NCI-H2171 treated with DMSO at 0.1 percent for 48 hours (cell line): ENCODE measurements at regions not wholly inside any gene's neighbourhood (a gene's known extent, or its start where the extent isn't known, plus 50 kb on each side); places are given as distances from the start of the nearest gene placed in this dataset.
"Not testable (repeated sequence)": the region's sequence is repeated elsewhere in the genome, so short reads cannot be mapped to it uniquely, and the experiment has no call there.

Experiments used
- DNase-seq: peaks from one replicate; lab custom pipeline; 2025; lab: John Stamatoyannopoulos, UW

DNA sequence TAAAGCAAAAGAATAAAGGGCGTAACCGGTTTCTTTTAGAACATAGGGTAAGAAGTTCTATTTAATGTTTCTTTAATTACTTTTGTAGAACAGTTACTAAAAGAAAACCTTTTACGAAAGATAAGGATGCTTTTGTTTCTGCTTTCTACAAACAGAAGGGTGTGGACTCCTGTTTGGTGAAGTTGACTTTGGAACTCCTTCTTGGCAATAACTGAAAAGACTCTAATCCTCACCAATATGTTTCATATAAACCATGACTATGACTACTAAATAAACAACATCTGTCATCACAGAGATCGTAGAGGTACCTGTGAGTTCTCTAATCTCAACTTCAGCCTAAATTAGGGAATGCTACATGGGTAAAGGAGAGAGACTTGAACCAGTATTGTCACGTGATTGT, 210.8 kb upstream of the FLRT2 start:
- DNase-seq = peak; percentile 13

DNA sequence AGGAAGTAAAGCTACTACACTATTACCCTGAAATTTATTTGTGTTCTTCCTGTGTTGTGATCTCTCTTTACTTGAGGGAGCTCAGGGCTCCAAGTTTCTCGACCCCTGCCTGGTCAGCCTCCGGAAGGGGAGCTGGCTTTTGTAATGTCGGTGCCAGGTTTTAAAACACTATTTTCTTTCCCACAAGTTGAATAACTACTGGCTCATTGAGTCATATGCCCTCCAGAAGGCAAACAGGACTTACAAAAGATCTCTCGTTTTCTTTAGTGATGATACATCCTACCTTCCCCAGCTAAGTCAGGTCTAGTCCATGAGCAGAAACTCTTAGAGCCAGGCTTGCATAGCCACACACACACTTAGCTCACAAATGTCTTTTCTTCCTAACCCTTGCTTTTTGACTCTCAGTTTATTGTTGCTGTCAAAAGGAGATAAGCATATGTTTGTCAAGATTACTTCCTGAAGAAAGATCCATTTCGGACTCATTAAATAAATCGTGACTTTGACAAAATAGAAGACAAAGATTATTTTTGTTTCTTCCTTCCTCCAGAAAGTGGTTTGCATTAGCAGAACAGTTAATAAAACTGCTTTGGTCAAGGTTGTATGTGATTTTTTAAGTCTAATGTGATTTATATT, 209.8 kb upstream of the FLRT2 start:
- DNase-seq = no peak

DNA sequence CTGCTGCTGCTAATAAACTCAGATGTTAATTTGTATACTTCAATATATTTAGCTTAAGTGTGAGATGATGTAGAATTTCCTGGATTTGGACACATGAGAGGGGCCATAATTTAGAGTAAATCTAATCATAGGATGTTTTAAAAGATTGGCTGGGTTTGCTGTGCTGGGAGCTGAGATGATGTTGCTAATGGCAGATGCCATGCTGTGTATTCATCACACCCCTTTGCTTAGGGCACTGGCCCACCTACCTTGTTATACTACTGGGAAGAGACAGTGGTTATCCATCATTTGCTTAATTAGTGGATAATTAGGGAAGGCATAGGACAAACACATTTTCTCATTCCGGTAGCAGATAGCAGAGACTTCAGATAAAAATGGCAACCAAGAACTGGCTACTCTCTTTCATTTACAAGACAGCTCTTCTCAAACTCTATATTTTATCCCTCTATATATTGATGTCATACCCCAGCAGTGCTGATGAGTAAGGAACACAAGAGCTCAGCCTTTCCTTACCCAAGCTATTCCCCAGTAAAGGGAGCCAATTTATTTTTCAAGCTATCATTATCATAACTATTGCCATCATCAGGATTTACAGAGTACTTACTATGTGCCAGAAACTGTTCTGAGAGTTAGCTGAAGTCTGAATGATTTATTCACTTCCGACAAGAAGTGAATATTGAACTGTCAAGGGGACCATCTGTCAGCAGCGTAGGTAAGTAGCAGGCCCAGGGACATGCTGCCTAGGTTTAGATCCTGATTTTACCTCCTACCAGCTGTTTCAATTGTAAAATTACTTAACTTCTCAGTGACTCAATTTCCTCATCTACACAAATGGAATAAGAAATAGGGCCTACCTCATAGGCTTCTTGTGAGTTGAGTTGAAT, 204.6 kb upstream of the FLRT2 start:
- DNase-seq = peak; percentile 83

DNA sequence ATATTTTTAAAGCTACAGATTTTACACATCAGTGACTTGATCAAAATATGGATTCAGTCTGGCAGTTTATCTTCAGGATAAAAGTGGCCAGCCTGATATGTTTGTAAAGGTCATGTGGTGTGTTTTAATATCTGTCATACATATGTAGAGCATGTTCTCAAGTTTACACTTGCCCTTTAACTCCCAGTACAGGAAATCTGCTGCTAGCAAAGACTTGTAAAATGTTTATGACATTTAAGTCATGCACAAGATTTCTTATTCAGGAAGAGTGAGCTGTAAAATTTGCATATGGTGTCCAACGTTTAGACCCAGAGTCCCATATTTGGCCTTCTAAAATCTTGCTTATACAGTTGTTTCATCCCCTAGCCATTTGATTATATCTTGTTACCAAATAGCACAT, 197.5 kb upstream of the FLRT2 start:
- DNase-seq = no peak

DNA sequence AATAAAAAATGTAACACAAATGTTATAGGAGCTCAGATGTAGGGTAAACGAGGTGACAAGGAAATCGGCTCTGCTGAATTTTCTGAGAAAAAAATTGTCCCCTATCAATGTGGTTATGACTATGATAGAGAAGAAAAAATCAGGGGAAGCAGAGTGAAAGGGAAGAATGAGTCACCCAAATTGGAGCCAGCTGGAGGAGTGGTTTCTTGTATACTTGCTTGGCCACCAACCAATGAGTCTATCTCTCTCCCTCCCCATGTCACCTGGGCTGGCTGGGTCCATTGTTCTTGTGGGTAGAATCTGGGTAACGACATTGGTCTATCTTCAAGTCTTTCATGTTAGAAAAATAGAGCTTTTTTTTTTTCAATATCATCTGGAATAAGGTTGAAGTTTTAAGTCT, 196.6 kb upstream of the FLRT2 start:
- peak; percentile 29 for DNase-seq

DNA sequence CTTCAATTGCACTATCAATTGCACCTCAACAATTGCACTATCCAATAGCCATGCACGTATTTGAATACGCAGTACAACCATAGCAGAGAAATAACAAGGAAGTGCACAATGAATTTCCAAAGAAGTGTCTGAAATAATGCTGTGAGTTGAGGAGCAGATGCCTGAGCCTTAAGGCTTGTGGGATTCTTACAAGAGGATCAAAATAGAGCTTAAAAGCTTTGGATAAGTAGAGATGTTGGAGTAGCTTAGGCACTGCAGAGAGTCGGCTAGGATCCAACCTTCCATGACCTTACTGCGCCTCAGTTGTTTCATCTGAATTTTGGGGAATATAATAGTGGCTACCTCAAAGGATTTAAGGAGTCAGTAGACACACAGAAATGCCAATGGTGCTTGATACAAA, 196.1 kb upstream of the FLRT2 start:
- no peak for DNase-seq

DNA sequence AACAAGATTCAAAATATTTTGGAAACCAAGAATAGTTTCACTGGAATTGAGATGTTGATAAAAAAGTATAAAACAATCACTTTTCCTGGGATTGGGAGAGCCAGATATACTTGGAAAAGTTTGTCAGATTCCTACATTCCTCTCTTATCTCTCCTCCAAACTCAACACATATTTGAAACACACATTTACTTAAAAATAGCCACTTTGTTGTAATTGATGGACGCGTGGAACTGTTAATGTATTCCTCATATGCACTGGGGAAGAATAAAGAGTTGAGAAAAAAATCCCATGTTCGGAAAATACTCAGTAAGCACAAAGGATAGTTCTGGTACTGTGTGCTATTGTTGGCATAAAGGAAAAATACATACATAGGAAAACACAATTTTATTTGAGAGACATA, 195.6 kb upstream of the FLRT2 start:
- no peak for DNase-seq

DNA sequence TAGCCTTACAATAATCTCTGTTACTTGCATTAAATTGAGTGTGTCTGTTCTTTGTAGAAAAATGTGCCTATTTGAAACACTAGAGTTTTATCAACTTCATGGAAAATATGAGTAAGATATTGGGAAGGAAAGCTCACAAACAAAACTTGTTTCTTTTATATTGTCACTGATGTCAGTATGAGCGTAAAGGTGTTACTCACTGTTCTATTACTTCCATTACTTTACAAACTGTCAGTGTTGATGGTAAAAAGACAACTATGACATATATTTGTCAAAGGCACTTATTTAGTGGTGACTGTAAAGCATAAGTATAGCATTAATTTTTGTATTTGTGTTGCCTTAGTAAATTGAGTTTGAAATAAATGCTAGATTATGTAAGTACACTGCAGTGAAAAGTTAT, 193.7 kb upstream of the FLRT2 start:
- no peak for DNase-seq

DNA sequence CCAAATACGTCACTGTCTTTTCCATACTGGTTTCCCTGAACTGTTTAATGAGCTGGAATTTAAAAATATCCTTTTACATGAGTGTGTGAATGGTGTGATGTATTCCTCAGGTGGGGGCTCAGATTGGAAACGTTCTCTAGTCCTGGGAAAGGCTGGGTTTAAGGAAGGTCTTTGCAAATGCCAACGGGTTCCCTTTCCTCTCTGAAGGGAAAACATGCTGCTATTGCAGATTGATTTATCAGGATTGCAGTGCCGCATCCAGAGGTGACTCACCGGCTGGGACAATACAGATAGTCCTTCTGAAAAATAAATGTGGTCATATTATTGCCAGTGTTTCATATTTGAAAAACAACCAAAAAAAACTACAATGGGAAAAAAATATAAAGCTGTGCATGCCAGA, 193.1 kb upstream of the FLRT2 start:
- no peak for DNase-seq

DNA sequence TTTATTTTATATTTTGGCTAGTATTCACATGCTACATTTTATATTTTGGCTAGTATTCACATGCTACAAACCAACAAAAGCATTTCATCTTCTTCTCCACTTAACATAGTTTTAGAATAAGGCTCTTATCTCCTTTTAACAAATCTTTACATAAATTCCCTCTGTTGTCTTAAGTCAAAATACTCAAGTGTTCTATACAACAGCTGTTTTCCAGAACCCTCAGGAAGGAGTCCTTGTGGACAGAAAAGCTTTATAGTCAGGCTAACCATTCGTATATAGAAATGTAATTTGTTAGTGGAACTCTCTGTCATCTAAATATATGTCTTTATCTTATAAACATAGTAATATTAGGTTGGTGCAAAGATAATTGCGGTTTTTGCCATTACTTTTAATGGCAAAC, 191.0 kb upstream of the FLRT2 start:
- no peak for DNase-seq

DNA sequence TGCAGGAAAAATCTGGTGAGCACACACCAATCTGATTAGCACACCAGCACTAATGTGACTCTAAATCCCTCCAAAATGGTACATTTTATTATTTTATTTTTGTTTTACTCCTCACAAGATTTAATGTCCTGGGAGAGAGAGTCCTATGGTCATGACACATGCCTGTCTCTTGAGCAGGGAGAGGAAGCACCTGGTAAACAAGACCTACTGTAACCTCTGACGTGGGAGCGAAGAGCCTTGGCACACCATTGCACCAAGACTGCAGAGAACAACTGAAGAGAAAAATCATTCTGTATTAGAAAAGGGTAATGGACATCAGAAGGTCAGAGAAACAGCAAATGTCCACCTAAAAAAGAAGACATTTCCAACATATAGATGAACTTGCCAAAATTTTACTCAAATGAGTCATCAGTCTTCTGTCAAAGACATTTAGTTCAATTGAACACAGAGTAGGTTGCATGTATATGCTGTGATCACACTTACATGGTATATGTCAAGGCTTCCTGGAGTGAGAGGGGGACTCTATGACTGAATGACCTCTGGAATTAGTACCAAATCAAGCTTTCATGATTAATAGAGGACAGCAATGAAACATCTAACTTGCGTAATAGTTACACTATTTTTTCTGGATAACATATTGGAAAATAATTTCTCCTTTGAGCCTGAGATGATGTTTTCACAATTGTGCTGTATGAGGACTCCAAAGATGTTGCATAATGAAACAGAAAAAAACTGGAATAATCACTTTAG, 186.9 kb upstream of the FLRT2 start:
- DNase-seq = no peak

DNA sequence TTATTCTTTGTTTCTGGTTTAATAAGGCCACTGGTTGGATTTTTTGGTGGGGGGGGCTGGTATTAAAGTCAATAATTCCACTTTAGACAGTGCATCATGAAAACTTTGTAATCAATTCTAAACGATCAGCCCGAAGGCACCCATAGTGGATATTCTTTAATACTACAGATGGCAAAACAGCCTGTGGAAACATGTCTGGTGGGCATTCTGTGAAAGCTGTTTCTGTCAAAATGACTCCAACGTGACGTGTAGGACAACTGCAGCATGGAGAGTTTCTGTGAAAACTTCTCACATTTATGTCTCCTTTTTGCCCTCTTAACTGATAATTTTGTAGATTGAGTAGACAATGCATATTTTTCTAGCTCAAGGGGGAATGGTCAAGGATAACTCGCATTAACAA, 185.8 kb upstream of the FLRT2 start:
- DNase-seq = no peak

DNA sequence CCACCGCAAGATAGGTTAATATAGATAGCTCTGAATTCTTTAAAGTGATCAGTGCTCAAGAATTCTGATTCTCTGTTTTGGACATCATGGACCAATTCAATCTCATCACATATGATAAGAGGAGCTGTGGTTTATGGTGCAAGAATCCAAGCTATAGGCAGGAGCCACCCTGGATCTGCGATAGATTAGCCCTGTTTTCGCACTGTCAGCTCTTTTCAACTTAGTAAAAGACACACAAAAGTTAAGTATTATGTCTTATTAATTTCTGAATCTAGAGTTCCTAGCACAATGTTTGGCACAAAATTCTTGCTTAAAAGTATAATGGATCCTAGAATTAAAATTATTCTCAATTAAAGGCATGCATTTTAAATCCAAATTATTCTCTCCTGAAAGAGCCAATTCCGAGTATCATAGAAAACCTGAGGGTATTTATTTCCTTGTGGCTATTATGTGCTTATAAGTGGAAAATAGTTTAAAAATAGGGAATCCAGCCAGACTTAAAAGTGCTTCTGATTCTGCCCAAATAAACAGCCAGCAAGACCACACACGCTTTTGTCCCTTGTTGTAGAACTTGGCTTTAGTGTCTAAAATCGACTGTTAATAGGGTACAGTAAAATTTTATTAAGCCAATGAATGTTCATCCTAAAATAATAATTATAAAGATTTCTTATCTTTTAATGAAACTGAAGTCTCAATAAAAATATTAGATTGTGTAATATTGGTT, 184.9 kb upstream of the FLRT2 start:
- DNase-seq = no peak

DNA sequence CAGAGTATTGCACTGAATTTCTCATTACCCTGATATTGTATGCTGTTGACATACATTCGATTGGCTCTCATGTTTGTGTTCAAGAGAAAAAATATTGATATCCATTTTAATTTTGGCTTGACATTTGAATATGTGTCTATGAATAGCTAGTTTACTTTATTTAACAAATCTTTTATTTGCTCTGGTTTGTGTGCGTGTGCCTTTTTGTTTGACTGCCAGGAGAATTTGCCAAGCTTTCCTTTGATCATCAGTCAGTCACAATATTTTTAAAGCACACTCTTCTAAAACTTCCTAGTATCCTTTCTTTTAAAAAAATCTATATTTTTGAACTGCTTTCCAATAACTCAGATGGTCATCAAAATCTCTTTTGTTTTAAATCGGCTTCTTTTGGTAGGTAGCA, 179.3 kb upstream of the FLRT2 start:
- no peak for DNase-seq

DNA sequence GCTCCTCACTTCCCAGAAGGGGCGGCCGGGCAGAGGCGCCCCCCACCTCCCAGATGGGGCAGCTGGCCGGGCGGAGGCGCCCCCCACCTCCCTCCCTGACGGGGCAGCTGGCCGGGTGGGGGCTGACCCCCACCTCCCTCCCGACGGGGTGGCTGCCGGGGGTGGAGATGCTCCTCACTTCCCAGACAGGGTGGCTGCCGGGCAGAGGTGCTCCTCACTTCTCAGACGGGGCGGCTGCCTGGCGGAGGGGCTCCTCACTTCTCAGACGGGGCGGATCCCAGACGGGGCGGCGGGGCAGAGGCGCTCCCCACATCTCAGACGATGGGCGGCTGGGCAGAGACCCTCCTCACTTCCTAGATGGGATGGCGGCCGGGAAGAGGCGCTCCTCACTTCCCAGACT, 177.4 kb upstream of the FLRT2 start:
- not testable (repeated sequence) for DNase-seq

DNA sequence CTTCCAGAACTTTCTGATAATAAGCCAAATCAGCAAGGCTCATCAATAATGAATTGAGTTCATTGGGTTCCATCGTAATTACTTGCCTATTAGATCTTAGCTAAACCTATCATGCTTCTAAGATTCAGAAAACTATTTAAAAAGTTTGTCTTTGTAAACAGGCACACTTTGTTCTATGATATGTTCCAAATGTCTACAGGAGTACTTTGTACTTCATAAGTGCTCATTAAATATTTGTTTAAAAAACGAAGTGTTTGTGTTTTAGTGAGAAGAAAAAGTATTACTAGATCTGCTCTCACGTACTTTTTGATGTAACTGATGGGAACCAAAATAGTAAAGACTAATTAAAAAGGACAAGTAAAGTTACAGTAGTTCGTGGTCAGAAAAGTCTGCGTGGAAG, 172.8 kb upstream of the FLRT2 start:
- DNase-seq = no peak

DNA sequence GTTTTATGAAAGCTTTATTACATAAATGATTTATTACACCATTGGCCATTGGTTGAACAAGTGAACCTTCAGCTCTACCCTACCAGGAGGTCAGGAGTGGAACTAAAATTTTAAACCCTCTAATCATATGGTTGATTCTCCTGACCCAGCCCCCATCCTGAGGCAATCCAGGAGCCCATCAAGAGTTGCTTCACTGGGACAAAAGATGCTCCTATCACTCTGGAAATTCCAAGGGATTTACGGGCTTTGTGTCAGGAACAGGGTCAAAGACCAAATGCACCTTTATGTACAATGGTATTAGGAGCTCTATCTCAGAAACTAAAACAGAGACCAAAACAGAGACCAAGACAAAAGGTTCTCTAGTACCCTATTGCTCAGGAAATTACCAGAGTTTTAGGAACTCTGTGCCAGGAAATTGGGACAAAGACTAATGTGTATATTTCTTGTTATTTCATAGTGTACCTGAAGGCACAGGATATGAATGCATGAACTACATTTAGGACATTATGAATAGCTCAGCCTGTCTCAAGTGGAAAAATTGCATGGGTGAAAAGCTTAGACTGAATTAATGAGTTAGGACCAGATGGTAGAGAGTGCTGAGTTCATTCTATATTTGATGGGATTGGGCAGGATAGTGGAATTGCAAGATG, 171.7 kb upstream of the FLRT2 start:
- DNase-seq = peak; percentile 25

DNA sequence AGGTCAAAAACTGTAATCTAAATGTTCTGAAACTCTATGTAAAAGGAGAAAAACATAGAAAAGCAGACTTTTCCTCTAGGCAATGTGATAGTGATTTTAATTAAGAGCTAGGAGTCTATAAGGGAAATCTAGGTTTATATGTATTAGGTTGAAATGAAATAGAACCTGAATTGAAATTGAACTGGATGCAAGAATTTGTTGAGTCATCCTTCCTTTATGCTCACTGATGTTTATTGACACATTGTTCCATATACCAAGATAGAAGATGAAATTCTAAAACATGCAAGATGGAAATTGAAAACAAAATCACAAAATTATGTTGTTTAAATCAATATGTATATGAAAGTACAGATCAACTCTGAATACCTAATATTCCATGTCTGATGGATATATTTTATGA, 170.4 kb upstream of the FLRT2 start:
- DNase-seq = no peak

DNA sequence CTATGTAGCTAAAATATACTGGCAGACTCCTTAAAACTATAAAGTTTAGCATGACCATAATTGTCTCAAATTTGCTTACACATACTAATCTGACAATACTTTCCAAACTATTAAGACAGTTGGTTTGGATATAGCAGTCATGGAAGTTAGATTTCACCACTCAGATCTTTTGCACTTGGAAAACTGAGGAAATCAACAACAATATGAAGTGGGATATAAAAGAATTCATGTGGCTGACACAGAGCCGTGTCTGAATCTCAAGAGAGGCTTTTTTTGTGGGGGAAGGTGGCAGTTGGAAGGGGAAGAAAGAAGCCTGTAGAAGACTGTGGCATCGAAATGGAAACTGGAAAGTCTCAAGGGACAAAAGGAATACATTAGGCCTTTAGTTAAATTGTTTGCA, 166.6 kb upstream of the FLRT2 start:
- DNase-seq = no peak

DNA sequence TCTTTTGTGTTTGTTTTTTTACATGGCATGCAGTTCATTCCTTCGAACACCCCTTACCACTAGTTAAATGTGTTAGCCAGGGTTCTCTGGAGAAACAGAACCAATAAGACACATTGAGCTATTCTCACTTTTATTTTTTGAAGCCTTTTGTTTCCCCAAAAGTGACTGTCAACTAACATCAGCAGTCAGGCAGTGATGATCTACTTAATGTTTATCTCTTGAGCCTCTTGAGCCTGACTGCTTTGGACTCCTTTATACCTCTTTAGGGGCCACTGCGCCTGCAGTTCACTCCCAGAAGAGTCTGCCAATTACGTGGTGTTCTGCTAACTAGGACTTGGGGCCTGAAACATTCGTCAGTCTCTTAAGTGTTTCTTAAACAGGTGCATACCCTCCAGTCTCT, 163.7 kb upstream of the FLRT2 start:
- no peak for DNase-seq

DNA sequence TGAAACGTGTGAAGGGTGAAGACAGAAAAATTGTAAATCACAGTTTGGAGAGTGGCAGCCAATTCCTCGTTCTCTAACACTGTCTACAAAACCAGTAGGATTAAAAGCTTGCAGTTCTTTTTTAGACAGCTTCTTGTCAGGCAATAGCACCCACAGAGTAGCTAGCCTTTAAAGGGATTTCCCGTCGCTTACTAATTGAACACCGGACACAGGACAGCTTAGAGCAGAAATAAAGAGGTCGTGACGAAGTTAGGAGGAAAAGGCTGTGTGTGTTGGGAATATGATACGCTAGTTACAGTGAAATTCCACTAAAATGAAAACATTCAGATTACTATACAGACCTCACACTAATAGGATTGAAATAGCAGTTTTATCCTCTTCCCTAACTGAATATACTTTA, 149.1 kb upstream of the FLRT2 start:
- no peak for DNase-seq

DNA sequence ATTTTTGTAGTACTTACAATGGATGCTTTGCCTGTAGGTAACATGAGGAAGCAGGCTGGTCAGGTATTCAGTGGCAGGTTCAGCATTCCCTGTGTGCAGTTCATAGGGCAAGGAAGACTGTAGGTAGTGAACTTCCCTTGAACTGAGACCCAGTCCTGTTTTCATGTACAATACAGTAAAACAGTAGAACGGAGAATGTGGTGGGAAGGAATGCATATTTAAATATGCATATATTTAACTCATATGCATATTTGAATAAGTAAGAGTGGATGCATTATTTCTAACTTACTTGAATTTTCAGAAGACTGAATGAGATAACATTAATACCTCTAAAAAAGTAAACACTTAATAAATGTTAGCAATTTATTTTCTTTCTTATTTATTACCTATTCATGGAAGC, 147.6 kb upstream of the FLRT2 start:
- DNase-seq = no peak
